ENCODE measurements at regions not wholly inside any gene's neighbourhood (a gene's known extent, or its start where the extent isn't known, plus 50 kb on each side); places are given as distances from the start of the nearest gene placed in this dataset.

DNA sequence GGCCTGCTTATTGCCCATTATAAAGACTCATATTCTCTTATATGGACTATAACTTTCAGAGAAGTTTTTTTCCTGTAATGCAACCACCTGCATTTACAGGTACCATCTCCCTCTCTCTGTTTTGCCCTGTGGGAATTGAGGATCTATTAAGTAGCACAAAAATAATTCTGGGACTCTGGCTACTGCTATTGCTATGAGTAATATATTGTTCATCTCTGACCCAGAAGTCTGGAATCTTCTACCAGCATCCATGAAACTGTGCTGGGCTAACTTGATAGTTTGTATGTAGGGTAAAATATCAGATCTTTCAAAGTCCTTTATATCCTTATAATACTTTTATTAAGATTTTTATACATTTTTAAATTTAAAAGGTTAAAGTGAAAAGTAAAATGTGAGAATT lies 607.2 kb downstream of the EFNA5 start:
- peaks cover 6% of the 10 kb centered on the region for H3K9me3 Mint-ChIP-seq
- intact Hi-C loops (cut with micrococcal nuclease), result no loop called here
- H3K27me3 Mint-ChIP-seq (ENCODE audit: low read depth), result no peaks in the 10 kb centered on the region
- H3K4me3 Mint-ChIP-seq, result no peak overlapping the region
- DNase-seq, result no peak
- CTCF ChIA-PET, result no interaction called here
- no peaks in the 10 kb centered on the region for H3K4me1 Mint-ChIP-seq (ENCODE audit: low read depth)
- H3K27ac Mint-ChIP-seq, result no peak overlapping the region
- H3K36me3 Mint-ChIP-seq (ENCODE audit: low read depth), result no peaks in the 10 kb centered on the region

DNA sequence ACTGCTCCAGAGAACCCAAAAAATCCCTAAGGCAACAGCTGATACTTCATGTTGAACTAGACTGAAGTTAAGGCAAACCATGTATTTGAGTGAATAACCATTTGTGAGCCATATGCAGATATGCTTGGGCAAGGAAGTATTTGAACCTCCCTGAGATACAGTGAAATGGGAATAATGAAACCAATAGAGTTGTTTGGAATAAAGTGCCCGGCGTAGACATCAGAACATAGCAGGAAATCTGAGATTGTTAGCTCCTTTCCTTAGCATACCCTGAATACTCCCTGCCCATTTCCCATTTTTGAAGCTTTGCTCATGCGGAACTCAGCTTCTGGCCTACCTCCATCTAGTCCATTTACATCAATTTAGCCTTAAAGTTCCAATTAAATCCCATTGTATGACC lies 611.9 kb downstream of the EFNA5 start:
- no peak overlapping the region for H3K4me3 Mint-ChIP-seq
- H3K27ac Mint-ChIP-seq, result no peak overlapping the region
- CTCF ChIA-PET, result no interaction called here
- H3K4me1 Mint-ChIP-seq (ENCODE audit: low read depth), result no peaks in the 10 kb centered on the region
- DNase-seq, result no peak
- no peaks in the 10 kb centered on the region for H3K27me3 Mint-ChIP-seq (ENCODE audit: low read depth)
- H3K9me3 Mint-ChIP-seq, result no peaks in the 10 kb centered on the region
- intact Hi-C loops (cut with micrococcal nuclease), result no loop called here
- no peaks in the 10 kb centered on the region for H3K36me3 Mint-ChIP-seq (ENCODE audit: low read depth)

DNA sequence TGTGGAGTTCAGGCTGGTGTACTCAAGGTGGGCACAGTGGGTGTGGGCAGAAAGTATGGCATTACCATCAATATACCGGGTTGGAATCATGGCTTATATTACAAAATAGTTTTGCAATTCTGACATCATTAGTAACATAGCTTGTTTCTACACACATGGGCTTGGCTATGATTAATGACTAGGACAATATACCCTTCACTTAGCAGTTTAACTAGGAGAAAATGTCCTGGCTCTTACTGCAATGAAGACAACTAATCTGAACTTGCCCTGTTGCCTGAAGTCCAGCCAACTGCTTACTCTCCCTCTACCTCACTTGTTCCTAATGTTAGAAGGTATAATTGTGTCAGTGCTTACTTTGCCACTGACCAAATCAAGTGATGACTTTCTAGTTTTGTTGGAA lies 612.5 kb downstream of the EFNA5 start:
- no peaks in the 10 kb centered on the region for H3K9me3 Mint-ChIP-seq
- intact Hi-C loops (cut with micrococcal nuclease), result no loop called here
- no peak overlapping the region for H3K27ac Mint-ChIP-seq
- no peak overlapping the region for H3K4me3 Mint-ChIP-seq
- DNase-seq, result no peak
- no peaks in the 10 kb centered on the region for H3K27me3 Mint-ChIP-seq (ENCODE audit: low read depth)
- no peaks in the 10 kb centered on the region for H3K4me1 Mint-ChIP-seq (ENCODE audit: low read depth)
- no peaks in the 10 kb centered on the region for H3K36me3 Mint-ChIP-seq (ENCODE audit: low read depth)
- CTCF ChIA-PET, result no interaction called here

DNA sequence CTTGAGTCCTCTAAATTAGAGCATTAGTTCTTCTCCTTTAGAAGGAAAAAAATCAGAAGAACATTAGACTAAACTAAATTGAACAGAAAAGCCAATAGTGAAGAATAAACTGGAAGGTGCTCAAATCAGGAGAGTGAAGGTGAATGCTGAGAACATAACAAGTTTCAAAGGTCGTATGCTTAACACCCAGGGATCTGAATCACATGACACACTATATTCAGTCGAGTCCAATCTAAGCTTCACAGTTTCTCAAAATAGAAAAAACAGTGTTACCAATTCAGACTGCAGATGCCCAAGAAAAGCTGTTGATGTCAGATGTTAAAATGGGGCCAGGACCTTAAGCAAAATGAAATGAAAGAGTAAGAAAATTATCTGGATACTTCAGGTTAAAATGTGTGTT lies 614.5 kb downstream of the EFNA5 start:
- no peaks in the 10 kb centered on the region for H3K27me3 Mint-ChIP-seq (ENCODE audit: low read depth)
- intact Hi-C loops (cut with micrococcal nuclease), result no loop called here

DNA sequence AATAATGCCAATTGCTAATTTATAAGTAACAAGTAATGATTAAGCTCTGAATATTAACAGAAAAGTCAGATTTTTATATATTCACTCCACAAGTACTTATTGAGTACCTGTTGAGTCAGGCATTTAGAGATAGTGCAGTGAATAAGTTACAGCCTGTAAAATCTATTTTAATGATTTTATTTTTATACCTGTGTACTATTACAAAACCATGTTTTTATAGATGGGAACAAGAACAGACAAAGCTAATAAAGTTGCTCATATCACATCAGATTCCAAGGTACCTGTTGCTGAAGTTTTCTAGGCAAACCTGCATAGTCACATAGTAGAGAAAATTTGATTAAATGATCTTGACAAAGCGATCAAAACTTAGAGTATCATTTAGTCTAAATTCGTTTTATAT lies 623.7 kb downstream of the EFNA5 start:
- no peak overlapping the region for H3K4me3 Mint-ChIP-seq
- H3K27ac Mint-ChIP-seq, result no peak overlapping the region
- intact Hi-C loops (cut with micrococcal nuclease), result no loop called here

More for the DNA sequence above, 614.5 kb downstream of the EFNA5 start:
- Mint-ChIP-seq H3K9me3 (no peaks in the 10 kb centered on the region), H3K4me3 (no peak overlapping the region), H3K27ac (no peak overlapping the region), H3K36me3 (ENCODE audit: low read depth) (no peaks in the 10 kb centered on the region), H3K4me1 (ENCODE audit: low read depth) (no peaks in the 10 kb centered on the region)
- no peak for DNase-seq
- CTCF ChIA-PET, result no interaction called here

GRCh38 chr5:107043665-107044064 lies 627.1 kb downstream of the EFNA5 start:
- Mint-ChIP-seq H3K4me3 (no peak overlapping the region), H3K9me3 (no peaks in the 10 kb centered on the region), H3K27ac (no peak overlapping the region), H3K36me3 (ENCODE audit: low read depth) (no peaks in the 10 kb centered on the region), H3K27me3 (ENCODE audit: low read depth) (no peaks in the 10 kb centered on the region), H3K4me1 (ENCODE audit: low read depth) (no peaks in the 10 kb centered on the region)
- DNase-seq, result no peak
- CTCF ChIA-PET, result no interaction called here
- intact Hi-C loops (cut with micrococcal nuclease), result no loop called here

More for the DNA sequence above, 623.7 kb downstream of the EFNA5 start:
- H3K36me3 Mint-ChIP-seq (ENCODE audit: low read depth), result no peaks in the 10 kb centered on the region
- H3K9me3 Mint-ChIP-seq, result no peaks in the 10 kb centered on the region
- no peaks in the 10 kb centered on the region for H3K27me3 Mint-ChIP-seq (ENCODE audit: low read depth)
- H3K4me1 Mint-ChIP-seq (ENCODE audit: low read depth), result no peaks in the 10 kb centered on the region
- no peak for DNase-seq
- CTCF ChIA-PET, result no interaction called here

- intact Hi-C loops (cut with micrococcal nuclease), result no loop called here
- Mint-ChIP-seq H3K4me1 (ENCODE audit: low read depth) (no peaks in the 10 kb centered on the region), H3K36me3 (ENCODE audit: low read depth) (no peaks in the 10 kb centered on the region), H3K9me3 (peaks cover 6% of the 10 kb centered on the region), H3K27me3 (ENCODE audit: low read depth) (no peaks in the 10 kb centered on the region), H3K4me3 (no peak overlapping the region), H3K27ac (no peak overlapping the region)
- CTCF ChIA-PET, result no interaction called here
- no peak for DNase-seq
Observed at GRCh38 chr5:107040907-107041306, 629.8 kb downstream of the EFNA5 start.

DNA sequence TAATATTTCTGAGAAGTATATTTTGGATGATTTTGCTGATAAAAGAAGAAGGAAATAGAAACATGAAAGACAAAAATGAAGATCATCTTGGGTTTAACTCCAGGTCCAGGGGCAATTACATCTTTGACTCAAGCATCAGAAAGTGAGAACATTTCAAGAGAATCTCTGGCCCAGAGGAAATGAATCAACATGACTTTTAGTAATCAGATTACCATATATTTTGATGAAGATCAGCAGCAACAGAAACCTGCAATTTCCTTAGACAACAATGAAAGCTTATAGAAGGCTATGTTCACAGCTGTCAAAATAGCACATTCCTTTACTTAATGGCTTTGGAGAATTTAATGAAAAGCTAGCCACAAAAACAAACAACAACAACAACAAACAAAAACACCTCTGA lies 638.1 kb downstream of the EFNA5 start:
- H3K4me1 Mint-ChIP-seq (ENCODE audit: low read depth), result no peaks in the 10 kb centered on the region
- peaks cover 4% of the 10 kb centered on the region for H3K9me3 Mint-ChIP-seq
- no peak for DNase-seq
- no peak overlapping the region for H3K27ac Mint-ChIP-seq
- H3K36me3 Mint-ChIP-seq (ENCODE audit: low read depth), result no peaks in the 10 kb centered on the region
- intact Hi-C loops (cut with micrococcal nuclease), result no loop called here
- H3K4me3 Mint-ChIP-seq, result no peak overlapping the region
- H3K27me3 Mint-ChIP-seq (ENCODE audit: low read depth), result no peaks in the 10 kb centered on the region
- CTCF ChIA-PET, result no interaction called here

DNA sequence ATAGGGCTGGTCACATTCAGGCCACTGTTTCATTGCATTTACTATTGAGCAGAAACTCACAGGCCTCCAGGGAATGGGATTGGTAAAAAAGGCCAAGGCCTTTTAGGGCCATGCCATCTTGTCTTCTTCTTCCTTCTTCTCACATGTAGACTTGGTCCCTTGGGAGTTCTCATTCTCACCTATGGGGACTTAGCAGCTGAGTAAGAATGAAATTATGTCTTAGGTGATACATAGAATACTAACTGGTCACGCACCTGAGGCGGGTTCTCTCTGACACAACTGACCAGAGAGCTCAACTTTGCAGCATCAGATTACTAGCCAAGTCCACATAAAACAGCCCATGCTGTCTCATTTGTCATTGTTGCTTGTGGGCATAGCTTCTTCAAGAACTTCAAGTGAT lies 641.8 kb downstream of the EFNA5 start:
- no peak for DNase-seq
- Mint-ChIP-seq H3K27me3 (ENCODE audit: low read depth) (no peaks in the 10 kb centered on the region), H3K9me3 (no peaks in the 10 kb centered on the region), H3K27ac (no peak overlapping the region), H3K4me3 (no peak overlapping the region), H3K4me1 (ENCODE audit: low read depth) (no peaks in the 10 kb centered on the region), H3K36me3 (ENCODE audit: low read depth) (no peaks in the 10 kb centered on the region)
- intact Hi-C loops (cut with micrococcal nuclease), result no loop called here
- CTCF ChIA-PET, result no interaction called here

GRCh38 chr5:107025712-107026497 lies 644.8 kb downstream of the EFNA5 start:
- H3K36me3 Mint-ChIP-seq (ENCODE audit: low read depth), result no peaks in the 10 kb centered on the region
- H3K27ac Mint-ChIP-seq, result no peak overlapping the region
- CTCF ChIA-PET, result no interaction called here
- DNase-seq, result no peak
- H3K27me3 Mint-ChIP-seq (ENCODE audit: low read depth), result no peaks in the 10 kb centered on the region
- intact Hi-C loops (cut with micrococcal nuclease), result no loop called here
- no peaks in the 10 kb centered on the region for H3K4me1 Mint-ChIP-seq (ENCODE audit: low read depth)
- no peaks in the 10 kb centered on the region for H3K9me3 Mint-ChIP-seq
- H3K4me3 Mint-ChIP-seq, result no peak overlapping the region

DNA sequence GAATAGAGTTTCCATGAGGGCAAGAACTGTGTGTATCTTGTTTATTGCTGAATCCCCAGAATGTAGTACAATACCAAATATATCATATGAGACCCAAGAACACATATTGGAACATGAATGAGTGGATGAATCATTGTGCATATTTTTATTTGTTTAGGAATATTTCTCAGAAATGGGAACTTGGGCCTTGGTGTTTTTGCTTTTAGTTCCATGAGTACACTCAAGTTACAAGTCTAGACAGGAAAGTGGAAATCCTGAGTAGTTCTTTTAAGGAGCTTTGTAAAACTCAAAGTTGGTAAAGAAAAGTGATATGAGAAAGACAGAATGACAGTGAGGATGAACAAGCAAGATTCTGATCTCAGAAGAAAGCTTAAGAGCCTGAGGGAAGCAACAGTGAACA lies 647.0 kb downstream of the EFNA5 start:
- intact Hi-C loops (cut with micrococcal nuclease), result no loop called here
- Mint-ChIP-seq H3K4me3 (no peak overlapping the region), H3K27ac (no peak overlapping the region), H3K4me1 (ENCODE audit: low read depth) (no peaks in the 10 kb centered on the region), H3K36me3 (ENCODE audit: low read depth) (no peaks in the 10 kb centered on the region), H3K9me3 (no peaks in the 10 kb centered on the region), H3K27me3 (ENCODE audit: low read depth) (no peaks in the 10 kb centered on the region)
- no peak for DNase-seq
- CTCF ChIA-PET, result interaction anchor here (0.5 kb wide), 1 partner anchor 812 kb away, joined by 3 read pairs; no protein-coding TSS in a partner anchor

DNA sequence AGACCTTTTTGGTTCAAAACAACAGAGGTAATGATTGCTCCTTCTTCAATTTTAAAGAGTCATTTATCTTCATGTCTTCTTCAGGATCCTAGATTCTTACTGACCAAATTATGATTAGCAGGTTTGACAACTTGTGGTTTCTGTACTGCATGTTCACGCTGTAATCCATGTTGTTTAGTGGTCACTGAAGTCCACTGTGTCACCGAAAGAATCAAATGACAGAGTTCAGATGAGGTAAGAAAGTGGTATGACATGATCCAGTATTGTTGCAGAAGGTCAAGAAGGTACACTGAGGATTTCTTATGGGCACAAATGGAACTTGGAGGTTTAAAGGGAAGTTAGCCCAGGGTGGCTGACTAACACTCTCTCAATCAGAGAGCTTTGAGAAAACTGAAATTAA lies 649.2 kb downstream of the EFNA5 start:
- Mint-ChIP-seq H3K27me3 (ENCODE audit: low read depth) (no peaks in the 10 kb centered on the region), H3K27ac (no peak overlapping the region), H3K36me3 (ENCODE audit: low read depth) (no peaks in the 10 kb centered on the region), H3K4me3 (no peak overlapping the region), H3K4me1 (ENCODE audit: low read depth) (no peaks in the 10 kb centered on the region), H3K9me3 (no peaks in the 10 kb centered on the region)
- intact Hi-C loops (cut with micrococcal nuclease), result no loop called here
- DNase-seq, result no peak
- CTCF ChIA-PET, result interaction anchor here (0.6 to 0.8 kb wide), 2 partner anchors 235 to 530 kb away, joined by 3 read pairs; no protein-coding TSS in a partner anchor

- CTCF ChIA-PET, result no interaction called here
- H3K4me1 Mint-ChIP-seq (ENCODE audit: low read depth), result no peaks in the 10 kb centered on the region
- intact Hi-C loops (cut with micrococcal nuclease), result no loop called here
- H3K4me3 Mint-ChIP-seq, result no peak overlapping the region
- DNase-seq, result no peak
- no peaks in the 10 kb centered on the region for H3K27me3 Mint-ChIP-seq (ENCODE audit: low read depth)
- H3K36me3 Mint-ChIP-seq (ENCODE audit: low read depth), result no peaks in the 10 kb centered on the region
- H3K27ac Mint-ChIP-seq, result no peak overlapping the region
- H3K9me3 Mint-ChIP-seq, result no peaks in the 10 kb centered on the region
Observed at GRCh38 chr5:107020626-107021025, 650.1 kb downstream of the EFNA5 start.

Measured in activated naive CD4-positive, alpha-beta T cell treated with anti-CD3 and anti-CD28 coated beads for 36 hours (primary cell).